Liver (tissue), 8 donors: ENCODE measurements at regions not wholly inside any gene's neighbourhood (a gene's known extent, or its start where the extent isn't known, plus 50 kb on each side); places are given as distances from the start of the nearest gene placed in this dataset.

Source experiments
- DNase-seq: peaks from one replicate; pipeline ENCODE4 v3.0.0-alpha.2; 2017; ENCODE audit warnings: low spot score
- H3K27ac ChIP-seq, 2 donors: one replicate each; pipeline ENCODE4 v1.7.0; 2013; ENCODE audit warnings: inconsistent platforms in 2 of 2, low read length in 2 of 2, control low read depth in 1 of 2, low read depth in 1 of 2, mild to moderate bottlenecking in 1 of 2
- H3K27me3 ChIP-seq, 4 donors: one replicate each; pipeline versions ENCODE4 v1.6.1 to v1.7.0; 2013; ENCODE audit warnings: low read length in 3 of 4, inconsistent platforms in 1 of 4, mild to moderate bottlenecking in 1 of 4, moderate library complexity in 1 of 4; ENCODE audit not compliant: control insufficient read depth in 4 of 4, insufficient read depth in 4 of 4
- H3K36me3 ChIP-seq, 4 donors: one replicate each; pipeline versions ENCODE4 v1.6.1 to v1.7.0; 2013; ENCODE audit warnings: low read length in 3 of 4, mild to moderate bottlenecking in 3 of 4, low read depth in 1 of 4, moderate library complexity in 1 of 4; ENCODE audit not compliant: control insufficient read depth in 4 of 4, insufficient read depth in 3 of 4
- H3K4me1 ChIP-seq, 4 donors: one replicate each; pipeline versions ENCODE4 v1.6.1 to v1.7.0; 2013; ENCODE audit warnings: low read length in 3 of 4, mild to moderate bottlenecking in 3 of 4, moderate library complexity in 1 of 4; ENCODE audit not compliant: control insufficient read depth in 4 of 4, insufficient read depth in 4 of 4
- H3K4me3 ChIP-seq, 3 donors: one replicate each; pipeline versions ENCODE4 v1.6.1 to v1.7.0; 2013; ENCODE audit warnings: low read length in 3 of 3, control low read depth in 1 of 3, low read depth in 1 of 3, mild to moderate bottlenecking in 1 of 3
- H3K9ac ChIP-seq, 2 donors: one replicate each; pipeline ENCODE4 v1.7.0; 2013; ENCODE audit warnings: low read length in 2 of 2, mild to moderate bottlenecking in 2 of 2, moderate library complexity in 2 of 2, control low read depth in 1 of 2, low read depth in 1 of 2
- H3K9me3 ChIP-seq, 4 donors: one replicate each; pipeline versions ENCODE4 v1.6.1 to v1.7.0; 2013; ENCODE audit warnings: low read length in 3 of 4; ENCODE audit not compliant: control insufficient read depth in 4 of 4
- ATF3 ChIP-seq: IDR thresholded peaks from 2 replicates; pipeline ENCODE4 v1.6.1; 2016; ENCODE audit warnings: antibody characterized with exemption
- CTCF ChIP-seq: fragments of 150-350 bp; IDR thresholded peaks from 2 replicates; pipeline ENCODE4 v1.5.1; 2017; ENCODE audit warnings: improper control_type of control experiment, low read depth, low read length; ENCODE audit not compliant: missing input control
- EGR1 ChIP-seq, 2 donors: IDR thresholded peaks; 2 replicates each; pipeline ENCODE4 v1.6.1; 2016 to 2018; ENCODE audit warnings: antibody characterized with exemption in 2 of 2, low read depth in 2 of 2
- FOXA1 ChIP-seq: IDR thresholded peaks from 2 replicates; pipeline ENCODE4 v1.6.1; 2016; ENCODE audit warnings: antibody characterized with exemption
- FOXA2 ChIP-seq: IDR thresholded peaks from 2 replicates; pipeline ENCODE4 v1.6.1; 2016; ENCODE audit warnings: antibody characterized with exemption
- GABPA ChIP-seq, 2 donors: IDR thresholded peaks in 1 of 2; conservative IDR thresholded peaks in 1 of 2; 2 replicates each; pipeline ENCODE4 v1.6.1; 2016; ENCODE audit warnings: antibody characterized with exemption in 2 of 2, mild to moderate bottlenecking in 1 of 2, moderate library complexity in 1 of 2
- HNF4A ChIP-seq, 2 donors: conservative IDR thresholded peaks; 2 replicates each; pipeline ENCODE4 v1.6.1; 2016; ENCODE audit warnings: antibody characterized with exemption in 2 of 2, mild to moderate bottlenecking in 2 of 2
- HNF4G ChIP-seq: IDR thresholded peaks from 2 replicates; pipeline ENCODE4 v1.6.1; 2016; ENCODE audit warnings: antibody characterized with exemption
- NR2F2 ChIP-seq: IDR thresholded peaks from 2 replicates; pipeline ENCODE4 v1.6.1; 2016; ENCODE audit warnings: antibody characterized with exemption
- RAD21 ChIP-seq, 2 donors: IDR thresholded peaks; 2 replicates each; pipeline ENCODE4 v1.6.1; 2016; ENCODE audit warnings: antibody characterized with exemption in 2 of 2, mild to moderate bottlenecking in 2 of 2
- REST ChIP-seq: IDR thresholded peaks from 2 replicates; pipeline ENCODE4 v1.6.1; 2016; ENCODE audit warnings: antibody characterized with exemption, mild to moderate bottlenecking
- RXRA ChIP-seq, 2 donors: IDR thresholded peaks; 2 replicates each; pipeline ENCODE4 v1.6.1; 2017 to 2018; ENCODE audit warnings: antibody characterized with exemption in 2 of 2, mild to moderate bottlenecking in 1 of 2
- SP1 ChIP-seq: IDR thresholded peaks from 2 replicates; pipeline ENCODE4 v1.6.1; 2018; ENCODE audit warnings: antibody characterized with exemption, mild to moderate bottlenecking
- TAF1 ChIP-seq: conservative IDR thresholded peaks from 2 replicates; pipeline ENCODE4 v1.6.1; 2016; ENCODE audit warnings: antibody characterized with exemption, mild to moderate bottlenecking
- YY1 ChIP-seq: IDR thresholded peaks from 2 replicates; pipeline ENCODE4 v1.6.1; 2016; ENCODE audit warnings: antibody characterized with exemption, mild to moderate bottlenecking
- ZBTB33 ChIP-seq: IDR thresholded peaks from 2 replicates; pipeline ENCODE4 v1.6.1; 2016; ENCODE audit warnings: antibody characterized with exemption
- whole genome bisulfite sequencing: extraction: QIAGEN DNeasy Blood & Tissue Kit; methylation state at CpG from one replicate; pipeline ENCODE4 v1.1.7; 2013; 5-methylcytosine and 5-hydroxymethylcytosine counted together
- donor health status: healthy.
- donor health status: healthy.
- donor health status: healthy.
- donor health status: healthy.
- donor health status: healthy.

GRCh38 chr12:127146991-127147718, 1119.8 kb upstream of the TMEM132C start:
- no peak overlapping the region for H3K9ac ChIP-seq
- H3K4me1 ChIP-seq = peaks cover 0 to 15% (median 3%) of the 10 kb centered on the region in 4 donors
- H3K36me3 ChIP-seq = no peaks in the 10 kb centered on the region
- TF ChIP-seq YY1 (no peak), SP1 (no peak), TAF1 (no peak), RXRA (IDR thresholded peaks at IDR 0.05) (no peak), NR2F2 (no peak), HNF4A (conservative IDR thresholded peaks at IDR 0.05) (no peak), RAD21 (IDR thresholded peaks at IDR 0.05) (no peak), FOXA2 (no peak), REST (no peak), FOXA1 (no peak), GABPA (IDR thresholded peaks at IDR 0.05 in 1 of 2, conservative IDR thresholded peaks at IDR 0.05 in 1 of 2) (no peak), CTCF (no peak), ZBTB33 (no peak), ATF3 (no peak), EGR1 (IDR thresholded peaks at IDR 0.05; ENCODE audit: low read depth in 2 of 2) (no peak), HNF4G (no peak)
- no peak for DNase-seq
- WGBS = 72% methylated on average over 4 of the region's 4 CpGs
- H3K9me3 ChIP-seq = no peaks in the 10 kb centered on the region
- H3K27me3 ChIP-seq = no peaks in the 10 kb centered on the region
- no peak overlapping the region for H3K4me3 ChIP-seq
- no peak overlapping the region for H3K27ac ChIP-seq

GRCh38 chr12:127147724-127148123, 1119.2 kb upstream of the TMEM132C start:
- H3K27me3 ChIP-seq = no peaks in the 10 kb centered on the region
- no peak overlapping the region for H3K4me3 ChIP-seq
- H3K27ac ChIP-seq = no peak overlapping the region
- no peak overlapping the region for H3K9ac ChIP-seq
- TF ChIP-seq RXRA (IDR thresholded peaks at IDR 0.05) = no peak
- TF ChIP-seq HNF4A (conservative IDR thresholded peaks at IDR 0.05) = no peak
- no peaks in the 10 kb centered on the region for H3K36me3 ChIP-seq
- peaks cover 0 to 15% (median 3%) of the 10 kb centered on the region in 4 donors for H3K4me1 ChIP-seq
- no peaks in the 10 kb centered on the region for H3K9me3 ChIP-seq
- 84% methylated on average over 4 of the region's 4 CpGs for WGBS
- DNase-seq = no peak
